ENCODE measurements at regions not wholly inside any gene's neighbourhood (a gene's known extent, or its start where the extent isn't known, plus 50 kb on each side); places are given as distances from the start of the nearest gene placed in this dataset.

DNA sequence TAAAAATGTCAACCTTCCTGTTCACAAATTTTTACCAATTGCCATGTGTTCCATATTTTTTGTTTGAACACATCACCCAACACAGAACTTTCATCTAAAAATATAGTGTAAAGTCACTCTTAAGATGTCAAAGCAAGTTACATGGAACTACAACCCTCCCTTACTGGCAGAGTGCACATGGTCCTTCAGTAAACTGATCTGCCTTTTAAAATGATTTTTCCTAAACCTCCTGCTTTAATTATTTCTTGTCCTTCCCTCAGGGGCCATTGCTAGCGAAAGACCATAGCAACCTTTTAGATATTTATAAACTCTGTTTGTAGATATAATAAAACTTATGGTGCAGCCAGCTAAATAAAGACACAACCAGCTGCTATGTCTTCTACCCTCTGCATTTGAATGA lies 255.2 kb upstream of the FAR2 start:
- H4K20me1 ChIP-seq (ENCODE audit: insufficient read depth, low read length): no peaks in the 10 kb centered on the region
- H3K36me3 ChIP-seq (ENCODE audit: insufficient read depth, low read length): no peaks in the 10 kb centered on the region
- no peak overlapping the region for H3K4me2 ChIP-seq (ENCODE audit: insufficient read depth, low read length)
- H3K79me2 ChIP-seq (ENCODE audit: insufficient read depth, low read length): no peaks in the 10 kb centered on the region
- no peaks in the 10 kb centered on the region for H3K9me3 ChIP-seq (ENCODE audit: insufficient read depth, low read length, severe bottlenecking)
- no peak overlapping the region for H3K9ac ChIP-seq (ENCODE audit: low read depth, low read length)
- no peaks in the 10 kb centered on the region for H3K4me1 ChIP-seq (ENCODE audit: insufficient read depth, low read length)
- DNase-seq (no peak), ATAC-seq (ENCODE audit: insufficient read depth, low read depth) (no peak)
- H3K27ac ChIP-seq (ENCODE audit: low read length): no peak overlapping the region
- H2AFZ ChIP-seq (ENCODE audit: low read depth, low read length): no peak overlapping the region
- no peak for TF ChIP-seq EZH2 (IDR thresholded peaks at IDR 0.05; ENCODE audit: borderline replicate concordance, low read depth, low read length, severe bottlenecking)
- no peaks in the 10 kb centered on the region for H3K27me3 ChIP-seq (ENCODE audit: insufficient read depth, low read length, poor library complexity)
- H3K4me3 ChIP-seq (ENCODE audit: low read depth in 1 of 2, low read length in 2 of 2): no peak overlapping the region

DNA sequence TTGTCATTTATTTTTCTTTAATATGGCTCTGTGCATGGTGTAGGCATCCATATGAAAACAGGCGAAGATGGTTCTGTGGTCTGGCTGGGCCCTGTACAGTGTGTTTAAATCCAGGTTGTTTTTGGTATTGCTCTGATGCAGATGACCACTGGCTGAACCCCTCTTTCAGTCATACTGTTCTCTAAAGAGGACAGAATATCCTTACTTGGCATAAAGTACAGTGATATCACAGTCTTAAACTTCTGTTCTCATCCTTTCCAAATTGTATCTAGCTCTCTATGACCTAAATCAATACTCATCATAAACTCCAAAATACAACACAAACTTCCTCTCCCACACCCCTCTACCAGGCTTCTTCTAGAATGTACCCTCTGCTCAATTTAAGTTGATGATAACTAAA lies 252.7 kb upstream of the FAR2 start:
- no peak overlapping the region for H3K4me3 ChIP-seq (ENCODE audit: low read depth in 1 of 2, low read length in 2 of 2)
- ATAC-seq (ENCODE audit: insufficient read depth, low read depth) (no peak), DNase-seq (no peak)
- H3K4me1 ChIP-seq (ENCODE audit: insufficient read depth, low read length): no peaks in the 10 kb centered on the region
- H3K4me2 ChIP-seq (ENCODE audit: insufficient read depth, low read length): no peak overlapping the region
- no peaks in the 10 kb centered on the region for H3K27me3 ChIP-seq (ENCODE audit: insufficient read depth, low read length, poor library complexity)
- H3K9ac ChIP-seq (ENCODE audit: low read depth, low read length): no peak overlapping the region
- TF ChIP-seq EZH2 (IDR thresholded peaks at IDR 0.05; ENCODE audit: borderline replicate concordance, low read depth, low read length, severe bottlenecking): no peak
- TF ChIP-seq, protein P1, sequence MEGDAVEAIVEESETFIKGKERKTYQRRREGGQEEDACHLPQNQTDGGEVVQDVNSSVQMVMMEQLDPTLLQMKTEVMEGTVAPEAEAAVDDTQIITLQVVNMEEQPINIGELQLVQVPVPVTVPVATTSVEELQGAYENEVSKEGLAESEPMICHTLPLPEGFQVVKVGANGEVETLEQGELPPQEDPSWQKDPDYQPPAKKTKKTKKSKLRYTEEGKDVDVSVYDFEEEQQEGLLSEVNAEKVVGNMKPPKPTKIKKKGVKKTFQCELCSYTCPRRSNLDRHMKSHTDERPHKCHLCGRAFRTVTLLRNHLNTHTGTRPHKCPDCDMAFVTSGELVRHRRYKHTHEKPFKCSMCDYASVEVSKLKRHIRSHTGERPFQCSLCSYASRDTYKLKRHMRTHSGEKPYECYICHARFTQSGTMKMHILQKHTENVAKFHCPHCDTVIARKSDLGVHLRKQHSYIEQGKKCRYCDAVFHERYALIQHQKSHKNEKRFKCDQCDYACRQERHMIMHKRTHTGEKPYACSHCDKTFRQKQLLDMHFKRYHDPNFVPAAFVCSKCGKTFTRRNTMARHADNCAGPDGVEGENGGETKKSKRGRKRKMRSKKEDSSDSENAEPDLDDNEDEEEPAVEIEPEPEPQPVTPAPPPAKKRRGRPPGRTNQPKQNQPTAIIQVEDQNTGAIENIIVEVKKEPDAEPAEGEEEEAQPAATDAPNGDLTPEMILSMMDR (IDR thresholded peaks at IDR 0.05; ENCODE audit: borderline replicate concordance, extremely low read depth, low read length, poor library complexity, severe bottlenecking): no peak
- H3K36me3 ChIP-seq (ENCODE audit: insufficient read depth, low read length): no peaks in the 10 kb centered on the region
- H3K9me3 ChIP-seq (ENCODE audit: insufficient read depth, low read length, severe bottlenecking): peaks cover 3% of the 10 kb centered on the region
- H3K79me2 ChIP-seq (ENCODE audit: insufficient read depth, low read length): no peaks in the 10 kb centered on the region
- H2AFZ ChIP-seq (ENCODE audit: low read depth, low read length): no peak overlapping the region
- no peaks in the 10 kb centered on the region for H4K20me1 ChIP-seq (ENCODE audit: insufficient read depth, low read length)
- no peak overlapping the region for H3K27ac ChIP-seq (ENCODE audit: low read length)

DNA sequence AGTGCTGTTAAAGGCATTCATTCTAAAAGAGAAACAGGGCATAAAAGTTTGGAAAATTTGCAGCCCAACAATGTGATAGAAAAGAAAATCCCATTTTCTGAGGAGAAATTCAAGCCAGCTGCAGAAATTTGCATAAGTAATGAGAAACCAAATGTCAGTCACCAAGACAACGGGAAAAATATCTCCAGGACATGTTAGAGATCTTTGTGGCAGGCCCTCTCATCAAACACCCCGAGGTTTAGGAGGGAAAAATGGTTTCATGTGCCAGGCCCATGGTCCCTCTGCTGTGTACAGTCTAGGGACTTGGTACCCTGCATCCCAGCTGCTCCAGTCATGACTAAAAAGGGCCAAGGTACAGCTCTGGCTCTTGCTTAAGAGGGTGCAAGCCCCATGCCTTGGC lies 251.0 kb upstream of the FAR2 start:
- H3K79me2 ChIP-seq (ENCODE audit: insufficient read depth, low read length): no peaks in the 10 kb centered on the region
- no peak overlapping the region for H3K27ac ChIP-seq (ENCODE audit: low read length)
- no peak overlapping the region for H3K4me3 ChIP-seq (ENCODE audit: low read depth in 1 of 2, low read length in 2 of 2)
- H3K4me2 ChIP-seq (ENCODE audit: insufficient read depth, low read length): no peak overlapping the region
- peaks cover 8% of the 10 kb centered on the region for H3K9me3 ChIP-seq (ENCODE audit: insufficient read depth, low read length, severe bottlenecking)
- no peak overlapping the region for H3K9ac ChIP-seq (ENCODE audit: low read depth, low read length)
- no peak overlapping the region for H2AFZ ChIP-seq (ENCODE audit: low read depth, low read length)
- no peaks in the 10 kb centered on the region for H3K36me3 ChIP-seq (ENCODE audit: insufficient read depth, low read length)
- TF ChIP-seq EZH2 (IDR thresholded peaks at IDR 0.05; ENCODE audit: borderline replicate concordance, low read depth, low read length, severe bottlenecking): no peak
- TF ChIP-seq, protein P1 (IDR thresholded peaks at IDR 0.05; ENCODE audit: borderline replicate concordance, extremely low read depth, low read length, poor library complexity, severe bottlenecking): no peak
- ATAC-seq (ENCODE audit: insufficient read depth, low read depth): no peak
- H4K20me1 ChIP-seq (ENCODE audit: insufficient read depth, low read length): no peaks in the 10 kb centered on the region
- no peak for DNase-seq
- no peaks in the 10 kb centered on the region for H3K4me1 ChIP-seq (ENCODE audit: insufficient read depth, low read length)
- no peaks in the 10 kb centered on the region for H3K27me3 ChIP-seq (ENCODE audit: insufficient read depth, low read length, poor library complexity)

DNA sequence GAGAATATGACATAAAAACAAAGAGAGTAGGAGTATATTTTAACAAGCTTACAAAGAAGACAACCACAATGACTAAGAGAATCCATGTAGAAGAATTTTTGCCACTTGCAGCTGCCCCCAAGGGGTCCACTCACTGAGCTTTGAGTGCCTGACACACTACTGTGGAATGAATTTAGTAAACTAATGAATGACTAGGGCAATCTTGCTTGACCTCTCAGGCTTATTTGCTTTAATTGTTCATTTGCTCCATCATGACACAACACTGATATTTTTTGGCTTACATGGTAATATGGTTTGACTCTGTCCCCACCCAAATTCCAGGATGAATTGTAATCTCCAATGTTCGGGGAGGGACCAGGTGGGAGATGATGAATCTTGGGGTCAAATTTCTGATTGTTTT lies 249.1 kb upstream of the FAR2 start:
- Histone ChIP-seq H3K9ac (ENCODE audit: low read depth, low read length) (no peak overlapping the region), H3K27ac (ENCODE audit: low read length) (no peak overlapping the region), H3K27me3 (ENCODE audit: insufficient read depth, low read length, poor library complexity) (no peaks in the 10 kb centered on the region), H3K4me3 (ENCODE audit: low read depth in 1 of 2, low read length in 2 of 2) (no peak overlapping the region), H3K4me1 (ENCODE audit: insufficient read depth, low read length) (no peaks in the 10 kb centered on the region), H2AFZ (ENCODE audit: low read depth, low read length) (no peak overlapping the region), H3K36me3 (ENCODE audit: insufficient read depth, low read length) (no peaks in the 10 kb centered on the region), H4K20me1 (ENCODE audit: insufficient read depth, low read length) (no peaks in the 10 kb centered on the region), H3K79me2 (ENCODE audit: insufficient read depth, low read length) (no peaks in the 10 kb centered on the region), H3K4me2 (ENCODE audit: insufficient read depth, low read length) (no peak overlapping the region), H3K9me3 (ENCODE audit: insufficient read depth, low read length, severe bottlenecking) (peaks cover 8% of the 10 kb centered on the region)
- TF ChIP-seq, protein P1 (IDR thresholded peaks at IDR 0.05; ENCODE audit: borderline replicate concordance, extremely low read depth, low read length, poor library complexity, severe bottlenecking): no peak
- TF ChIP-seq EZH2 (IDR thresholded peaks at IDR 0.05; ENCODE audit: borderline replicate concordance, low read depth, low read length, severe bottlenecking): no peak
- no peak for DNase-seq
- no peak for ATAC-seq (ENCODE audit: insufficient read depth, low read depth)
